IMR-90 (cell line): ENCODE measurements at regions not wholly inside any gene's neighbourhood (a gene's known extent, or its start where the extent isn't known, plus 50 kb on each side); places are given as distances from the start of the nearest gene placed in this dataset.

Source experiments
- ATAC-seq: fragments of 200-7000 bp; cut with Tn5 transposase; 2 replicates; pipeline ENCODE4 v1.9.1; 2020; ENCODE audit warnings: low read depth, mild to moderate bottlenecking, moderate library complexity
- BruUV-seq: library from RNA; stranded (reverse); fragments of 400-500 nt; replicated peaks from 2 replicates; lab custom pipeline; 2021; lab: Mats Ljungman, UMichigan
- CTCF ChIA-PET: fragments of 300-600 bp; formaldehyde crosslinking; extraction: SDS; loops from one replicate; lab custom pipeline; 2021; ENCODE audit warnings: antibody characterized with exemption; lab: Yijun Ruan, JAX
- POLR2A ChIA-PET: fragments of 300-600 bp; sonication (Branson Sonifier 250); formaldehyde crosslinking; loops from one replicate; lab custom pipeline; 2022; ENCODE audit warnings: antibody characterized with exemption; ENCODE audit not compliant: unreplicated experiment; lab: Charles Lee
- DNase-seq: peaks from one replicate; pipeline ENCODE4 v3.0.0; 2013
- H2AFZ ChIP-seq: replicated peaks from 2 replicates; pipeline ENCODE3; 2013; ENCODE audit warnings: low read length, mild to moderate bottlenecking; ENCODE audit not compliant: poor library complexity
- H2AK5ac ChIP-seq: 2 replicates; pipeline ENCODE4 v1.6.1; 2013; ENCODE audit warnings: low read depth, low read length, inconsistent platforms
- H2AK9ac ChIP-seq: replicated peaks from 2 replicates; pipeline ENCODE3; 2013; ENCODE audit warnings: mild to moderate bottlenecking, low read depth, low read length, moderate library complexity; ENCODE audit not compliant: poor library complexity
- H2BK120ac ChIP-seq: 2 replicates; pipeline ENCODE4 v1.6.1; 2013; ENCODE audit warnings: low read depth, low read length, inconsistent platforms
- H2BK15ac ChIP-seq: 3 replicates; pipeline ENCODE4 v1.6.1; 2013; ENCODE audit warnings: low read depth, low read length, inconsistent platforms
- H2BK20ac ChIP-seq: 2 replicates; pipeline ENCODE4 v1.6.1; 2013; ENCODE audit warnings: low read depth, mild to moderate bottlenecking, inconsistent platforms, low read length, moderate library complexity
- H2BK5ac ChIP-seq: 2 replicates; pipeline ENCODE4 v1.6.1; 2013; ENCODE audit warnings: mild to moderate bottlenecking, low read depth, low read length, inconsistent platforms; ENCODE audit not compliant: poor library complexity, severe bottlenecking
- H3K14ac ChIP-seq: replicated peaks from 2 replicates; pipeline ENCODE4 v1.6.1; 2013; ENCODE audit warnings: low read depth, low read length, inconsistent platforms
- H3K18ac ChIP-seq: 2 replicates; pipeline ENCODE4 v1.6.1; 2013; ENCODE audit warnings: low read depth, low read length, control low read depth
- H3K23ac ChIP-seq: 2 replicates; pipeline ENCODE4 v1.6.1; 2013; ENCODE audit warnings: low read depth, low read length, inconsistent platforms
- H3K27ac ChIP-seq: 2 replicates; pipeline ENCODE4 v1.5.1; 2013; ENCODE audit warnings: mild to moderate bottlenecking, control low read depth, low read length; ENCODE audit not compliant: insufficient read depth
- H3K27me3 ChIP-seq: 2 replicates; pipeline ENCODE4 v1.6.1; 2013; ENCODE audit warnings: low read length; ENCODE audit not compliant: control insufficient read depth, insufficient read depth
- H3K36me3 ChIP-seq: 2 replicates; pipeline ENCODE4 v1.6.1; 2013; ENCODE audit warnings: low read length, mixed read lengths; ENCODE audit not compliant: control insufficient read depth, insufficient read depth
- H3K4ac ChIP-seq: 2 replicates; pipeline ENCODE4 v1.6.1; 2013; ENCODE audit warnings: low read depth, low read length, inconsistent platforms
- H3K4me1 ChIP-seq: 2 replicates; pipeline ENCODE4 v1.6.1; 2013; ENCODE audit warnings: low read length, mixed read lengths; ENCODE audit not compliant: control insufficient read depth, insufficient read depth
- H3K4me2 ChIP-seq: 2 replicates; pipeline ENCODE4 v1.6.1; 2013; ENCODE audit warnings: low read depth, mild to moderate bottlenecking, control low read depth, low read length, moderate library complexity
- H3K4me3 ChIP-seq: 2 replicates; pipeline ENCODE4 v1.5.1; 2013; ENCODE audit warnings: low read depth, mild to moderate bottlenecking, control low read depth, low read length, moderate library complexity; ENCODE audit not compliant: insufficient read depth
- H3K56ac ChIP-seq: 2 replicates; pipeline ENCODE4 v1.6.1; 2013; ENCODE audit warnings: low read length, inconsistent platforms; ENCODE audit not compliant: insufficient read depth; ENCODE audit errors: extremely low read depth
- H3K79me1 ChIP-seq, 2 experiments: 2 replicates each; pipeline ENCODE4 v1.6.1; 2013; ENCODE audit warnings: low read length in 2 of 2, inconsistent platforms in 1 of 2, low read depth in 1 of 2
- H3K9ac ChIP-seq: 2 replicates; pipeline ENCODE4 v1.6.1; 2013; ENCODE audit warnings: low read depth, low read length, control low read depth
- H3K9me1 ChIP-seq: 2 replicates; pipeline ENCODE4 v1.6.1; 2013; ENCODE audit warnings: low read length, inconsistent platforms; ENCODE audit not compliant: insufficient read depth
- H3K9me3 ChIP-seq: 2 replicates; pipeline ENCODE4 v1.6.1; 2013; ENCODE audit warnings: low read length; ENCODE audit not compliant: control insufficient read depth, insufficient read depth
- H4K20me1 ChIP-seq: 2 replicates; pipeline ENCODE4 v1.6.1; 2013; ENCODE audit warnings: low read length, inconsistent platforms; ENCODE audit not compliant: insufficient read depth
- H4K5ac ChIP-seq: 2 replicates; pipeline ENCODE4 v1.6.1; 2013; ENCODE audit warnings: mild to moderate bottlenecking, low read depth, low read length, control low read depth
- H4K8ac ChIP-seq, 2 experiments: 2 replicates each; pipeline ENCODE4 v1.6.1; 2013; ENCODE audit warnings: low read depth in 2 of 2, low read length in 2 of 2, control low read depth in 1 of 2, inconsistent platforms in 1 of 2
- H4K91ac ChIP-seq: 2 replicates; pipeline ENCODE4 v1.6.1; 2013; ENCODE audit warnings: low read depth, low read length, inconsistent platforms; ENCODE audit not compliant: insufficient read depth
- CHD1 ChIP-seq: IDR thresholded peaks from 2 replicates; pipeline ENCODE4 v1.6.1; 2012; ENCODE audit warnings: low read depth, low read length, improper control_type of control experiment
- MAFK ChIP-seq: IDR thresholded peaks from 2 replicates; pipeline ENCODE4 v1.6.1; 2012; ENCODE audit warnings: low read depth, low read length, improper control_type of control experiment
- MAZ ChIP-seq: IDR thresholded peaks from 2 replicates; pipeline ENCODE4 v1.6.1; 2012; ENCODE audit warnings: low read depth, mild to moderate bottlenecking, low read length, improper control_type of control experiment, moderate library complexity, borderline replicate concordance
- MXI1 ChIP-seq: IDR thresholded peaks from 2 replicates; pipeline ENCODE4 v1.6.1; 2012; ENCODE audit warnings: low read depth, mild to moderate bottlenecking, low read length, moderate library complexity, borderline replicate concordance
- NFE2L2 ChIP-seq: fragments of 150-350 bp; IDR thresholded peaks from 2 replicates; pipeline ENCODE4 v1.6.1; 2016; ENCODE audit warnings: low read depth, mild to moderate bottlenecking, low read length
- POLR2A ChIP-seq: IDR thresholded peaks from 2 replicates; pipeline ENCODE4 v1.6.1; 2012; ENCODE audit warnings: mild to moderate bottlenecking, low read depth, low read length
- RAD21 ChIP-seq: IDR thresholded peaks from 2 replicates; pipeline ENCODE4 v1.6.1; 2012; ENCODE audit warnings: low read length, improper control_type of control experiment
- RFX5 ChIP-seq: IDR thresholded peaks from 2 replicates; pipeline ENCODE4 v1.8.0; 2012; ENCODE audit warnings: low read depth, mild to moderate bottlenecking, low read length, moderate library complexity
- SMC3 ChIP-seq: fragments of 150-350 bp; IDR thresholded peaks from 2 replicates; pipeline ENCODE4 v1.6.1; 2016; ENCODE audit warnings: low read depth, mild to moderate bottlenecking, antibody characterized with exemption, low read length, moderate library complexity
- WGBS, 2 experiments: methylation state at CpG; one replicate each; pipeline versions ENCODE4 v1.1.5 to v1.1.7; 2013; ENCODE audit warnings: missing lambda C conversion rate in 2 of 2; ENCODE audit not compliant: insufficient read length in 1 of 2; ENCODE audit errors: extremely low coverage in 2 of 2; 5-methylcytosine and 5-hydroxymethylcytosine counted together
- dilution Hi-C: fragments of 300-500 bp; cut with HindIII; formaldehyde crosslinking; loops from one replicate; pipeline ENCODE4 v1.14.3; 2018; ENCODE audit warnings: low sequenced_read_pairs; ENCODE audit not compliant: unreplicated experiment
- in situ Hi-C: fragments of 300-500 bp; cut with MboI; formaldehyde crosslinking; loops from 3 replicates; pipeline ENCODE4 v1.14.3; 2019; ENCODE audit warnings: low sequenced_read_pairs, inconsistent platforms, mixed read lengths
- intact Hi-C: fragments of 100-400 bp; cut with micrococcal nuclease; formaldehyde crosslinking; loops from 2 replicates; pipeline ENCODE4 v1.10.0; 2022
- TF ChIP-seq, protein P1 (sequence below): fragments of 150-350 bp; IDR thresholded peaks from 2 replicates; pipeline ENCODE4 v1.6.1; 2016; ENCODE audit warnings: low read depth, mild to moderate bottlenecking, low read length, moderate library complexity, borderline replicate concordance
- TF ChIP-seq, protein P2 (sequence below): conservative IDR thresholded peaks from 2 replicates; pipeline ENCODE4 v1.5.1; 2012; ENCODE audit warnings: mild to moderate bottlenecking, low read depth, low read length, improper control_type of control experiment
- TF ChIP-seq, protein P3 (sequence below): fragments of 150-350 bp; IDR thresholded peaks from 2 replicates; pipeline ENCODE4 v1.6.1; 2017; ENCODE audit warnings: mild to moderate bottlenecking, antibody characterized with exemption, low read length, low read depth

DNA sequence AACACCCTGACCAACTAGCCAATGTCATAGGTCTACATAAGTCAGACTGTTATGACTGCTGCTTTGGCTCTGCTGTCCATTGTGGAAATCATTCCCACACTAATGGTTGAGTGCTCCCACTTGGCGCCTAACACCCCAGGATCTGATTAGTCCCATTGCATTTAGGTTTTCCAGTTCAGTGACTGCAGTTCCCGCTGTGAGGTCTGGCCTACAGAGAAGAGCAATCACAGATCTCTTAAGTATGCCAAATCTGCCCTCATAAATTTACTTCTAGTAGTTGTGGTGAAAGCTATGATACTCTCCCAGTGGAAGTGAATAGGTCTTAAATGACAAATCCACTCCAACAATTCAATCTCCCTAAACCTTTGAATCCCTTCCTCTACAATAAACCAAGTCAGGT lies 77.3 kb upstream of the IL2 start:
- DNase-seq, result no peak
- no peak overlapping the region for H3K4me3 ChIP-seq
- BruUV-seq, result no TSS peak
- H2AFZ ChIP-seq, result no peak overlapping the region
- ATAC-seq, result no peak
- H2BK20ac ChIP-seq, result no peak overlapping the region
- no peak overlapping the region for H3K14ac ChIP-seq
- H3K18ac ChIP-seq, result no peak overlapping the region
- H2BK120ac ChIP-seq, result no peak overlapping the region
- H3K27ac ChIP-seq, result no peak overlapping the region
- H2AK9ac ChIP-seq, result no peak overlapping the region
- H2AK5ac ChIP-seq, result no peak overlapping the region
- H4K5ac ChIP-seq, result no peak overlapping the region
- H2BK15ac ChIP-seq, result no peak overlapping the region
- H4K20me1 ChIP-seq, result no peaks in the 10 kb centered on the region
- in situ Hi-C loops, result no loop called here
- H2BK5ac ChIP-seq, result no peak overlapping the region
- no peaks in the 10 kb centered on the region for H3K36me3 ChIP-seq
- no peak for TF ChIP-seq SMC3
- TF ChIP-seq RFX5, result no peak
- no peak for TF ChIP-seq MAFK
- no peak for TF ChIP-seq MAZ
- TF ChIP-seq, protein P1, sequence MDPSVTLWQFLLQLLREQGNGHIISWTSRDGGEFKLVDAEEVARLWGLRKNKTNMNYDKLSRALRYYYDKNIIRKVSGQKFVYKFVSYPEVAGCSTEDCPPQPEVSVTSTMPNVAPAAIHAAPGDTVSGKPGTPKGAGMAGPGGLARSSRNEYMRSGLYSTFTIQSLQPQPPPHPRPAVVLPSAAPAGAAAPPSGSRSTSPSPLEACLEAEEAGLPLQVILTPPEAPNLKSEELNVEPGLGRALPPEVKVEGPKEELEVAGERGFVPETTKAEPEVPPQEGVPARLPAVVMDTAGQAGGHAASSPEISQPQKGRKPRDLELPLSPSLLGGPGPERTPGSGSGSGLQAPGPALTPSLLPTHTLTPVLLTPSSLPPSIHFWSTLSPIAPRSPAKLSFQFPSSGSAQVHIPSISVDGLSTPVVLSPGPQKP, result no peak
- TF ChIP-seq, protein P2, sequence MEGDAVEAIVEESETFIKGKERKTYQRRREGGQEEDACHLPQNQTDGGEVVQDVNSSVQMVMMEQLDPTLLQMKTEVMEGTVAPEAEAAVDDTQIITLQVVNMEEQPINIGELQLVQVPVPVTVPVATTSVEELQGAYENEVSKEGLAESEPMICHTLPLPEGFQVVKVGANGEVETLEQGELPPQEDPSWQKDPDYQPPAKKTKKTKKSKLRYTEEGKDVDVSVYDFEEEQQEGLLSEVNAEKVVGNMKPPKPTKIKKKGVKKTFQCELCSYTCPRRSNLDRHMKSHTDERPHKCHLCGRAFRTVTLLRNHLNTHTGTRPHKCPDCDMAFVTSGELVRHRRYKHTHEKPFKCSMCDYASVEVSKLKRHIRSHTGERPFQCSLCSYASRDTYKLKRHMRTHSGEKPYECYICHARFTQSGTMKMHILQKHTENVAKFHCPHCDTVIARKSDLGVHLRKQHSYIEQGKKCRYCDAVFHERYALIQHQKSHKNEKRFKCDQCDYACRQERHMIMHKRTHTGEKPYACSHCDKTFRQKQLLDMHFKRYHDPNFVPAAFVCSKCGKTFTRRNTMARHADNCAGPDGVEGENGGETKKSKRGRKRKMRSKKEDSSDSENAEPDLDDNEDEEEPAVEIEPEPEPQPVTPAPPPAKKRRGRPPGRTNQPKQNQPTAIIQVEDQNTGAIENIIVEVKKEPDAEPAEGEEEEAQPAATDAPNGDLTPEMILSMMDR, result no peak
- TF ChIP-seq CHD1, result no peak
- TF ChIP-seq RAD21, result no peak
- TF ChIP-seq NFE2L2, result no peak
- TF ChIP-seq POLR2A, result no peak
- TF ChIP-seq MXI1, result no peak
- TF ChIP-seq, protein P3, sequence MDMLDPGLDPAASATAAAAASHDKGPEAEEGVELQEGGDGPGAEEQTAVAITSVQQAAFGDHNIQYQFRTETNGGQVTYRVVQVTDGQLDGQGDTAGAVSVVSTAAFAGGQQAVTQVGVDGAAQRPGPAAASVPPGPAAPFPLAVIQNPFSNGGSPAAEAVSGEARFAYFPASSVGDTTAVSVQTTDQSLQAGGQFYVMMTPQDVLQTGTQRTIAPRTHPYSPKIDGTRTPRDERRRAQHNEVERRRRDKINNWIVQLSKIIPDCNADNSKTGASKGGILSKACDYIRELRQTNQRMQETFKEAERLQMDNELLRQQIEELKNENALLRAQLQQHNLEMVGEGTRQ, result no peak
- dilution Hi-C loops, result no loop called here
- intact Hi-C loops, result no loop called here
- no peaks in the 10 kb centered on the region for H3K4me1 ChIP-seq
- H3K9me1 ChIP-seq, result no peaks in the 10 kb centered on the region
- H3K27me3 ChIP-seq, result peaks cover 2% of the 10 kb centered on the region; the same call in 1 of the 2 replicates
- H3K4me2 ChIP-seq, result no peak overlapping the region
- H3K23ac ChIP-seq, result no peak overlapping the region
- H3K9ac ChIP-seq, result no peak overlapping the region
- ChIA-PET POLR2A (no interaction called here), CTCF (no interaction called here)
- WGBS, 2 experiments, result 83% methylated on average over 1 of the region's 2 CpGs; no CpG with 5 or more reads in 1 of the 2 experiments
- no peak overlapping the region for H3K4ac ChIP-seq
- no peak overlapping the region for H4K91ac ChIP-seq
- no peaks in the 10 kb centered on the region for H3K9me3 ChIP-seq
- no peak overlapping the region for H3K56ac ChIP-seq
- no peak overlapping the region for H4K8ac ChIP-seq
- H3K79me1 ChIP-seq, result no peaks in the 10 kb centered on the region
